GM12891 (cell line): ENCODE measurements at regions not wholly inside any gene's neighbourhood (a gene's known extent, or its start where the extent isn't known, plus 50 kb on each side); places are given as distances from the start of the nearest gene placed in this dataset.

ENCODE experiments used
- DNase-seq: peaks from one replicate; pipeline ENCODE4 v3.0.0; 2011; ENCODE audit warnings: low spot score; ENCODE audit not compliant: insufficient read length
- FAIRE-seq: peaks from 2 replicates; lab custom pipeline; 2011; peaks lifted over from hg19 to GRCh38; lab: Jason Lieb, UNC
- PAX5 ChIP-seq: IDR thresholded peaks from 2 replicates; pipeline ENCODE4 v1.6.1; 2011; ENCODE audit warnings: low read length, moderate library complexity, mild to moderate bottlenecking; ENCODE audit not compliant: insufficient read depth, severe bottlenecking
- POLR2A ChIP-seq: IDR thresholded peaks from 2 replicates; pipeline ENCODE4 v1.6.1; 2011; ENCODE audit warnings: low read depth, low read length, control low read depth
- POLR2AphosphoS5 ChIP-seq: IDR thresholded peaks from 2 replicates; pipeline ENCODE4 v1.6.1; 2011; ENCODE audit warnings: low read depth, low read length, control low read depth
- POU2F2 ChIP-seq: IDR thresholded peaks from 2 replicates; pipeline ENCODE4 v1.6.1; 2011; ENCODE audit warnings: low read depth, mild to moderate bottlenecking, control low read depth, low read length, moderate library complexity
- SPI1 ChIP-seq: IDR thresholded peaks from 2 replicates; pipeline ENCODE4 v1.6.1; 2011; ENCODE audit warnings: low read depth, low read length, control low read depth
- TAF1 ChIP-seq: IDR thresholded peaks from 2 replicates; pipeline ENCODE4 v1.6.1; 2011; ENCODE audit warnings: low read depth, low read length, control low read depth

DNA sequence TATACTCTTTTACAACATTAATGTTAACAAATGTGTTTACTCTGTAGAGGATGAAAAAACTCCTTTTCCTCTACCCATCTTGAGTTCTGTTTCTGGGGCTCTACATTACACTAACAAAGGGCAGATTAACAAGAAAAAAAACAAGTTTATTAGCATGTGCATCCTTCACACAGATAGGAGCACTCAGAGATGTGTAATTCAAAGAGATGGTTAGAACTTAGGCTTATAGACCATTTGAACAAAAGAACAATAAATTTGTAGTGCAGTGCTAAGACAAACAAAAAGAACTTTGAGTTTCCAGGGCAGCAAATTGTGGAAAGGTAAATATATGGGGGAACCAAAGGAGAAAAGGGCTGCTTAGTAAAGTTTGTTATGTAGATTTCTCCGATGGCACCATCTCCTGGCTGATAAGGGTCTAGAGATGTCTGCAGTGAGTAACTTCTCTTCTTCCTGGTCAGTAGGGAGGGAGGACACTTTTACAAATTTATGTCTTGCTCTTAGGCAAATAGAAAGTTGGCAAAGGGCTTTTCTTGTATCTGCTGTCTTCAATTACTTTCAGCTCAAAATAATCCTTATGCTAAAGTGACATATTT lies 1249.9 kb upstream of the TENM3 start:
- FAIRE-seq (no peak), DNase-seq (no peak)
- TF ChIP-seq POU2F2 (no peak), POLR2A (no peak), PAX5 (no peak), TAF1 (no peak), POLR2AphosphoS5 (no peak), SPI1 (no peak)

DNA sequence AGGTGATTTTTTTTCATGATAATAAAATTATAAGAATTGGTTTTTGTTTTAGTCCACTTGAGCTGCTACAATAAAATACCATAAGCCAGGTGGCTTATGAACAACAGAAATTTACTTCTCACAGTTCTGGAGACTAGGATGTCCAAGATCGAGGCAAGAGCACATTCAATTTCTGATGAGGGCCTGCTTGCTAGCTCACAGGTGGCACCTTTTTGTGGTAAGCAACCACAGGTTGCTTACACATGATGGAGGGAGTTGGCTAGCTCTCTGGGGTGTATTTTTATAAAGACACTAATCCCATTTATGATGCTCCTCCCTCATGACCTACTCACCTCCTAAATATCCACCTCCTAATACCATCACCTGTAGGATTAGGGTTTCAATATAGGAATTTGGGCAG lies 1248.5 kb upstream of the TENM3 start:
- FAIRE-seq (no peak), DNase-seq (no peak)
- TF ChIP-seq POU2F2 (no peak), POLR2AphosphoS5 (no peak), POLR2A (no peak), SPI1 (no peak), TAF1 (no peak), PAX5 (no peak)

DNA sequence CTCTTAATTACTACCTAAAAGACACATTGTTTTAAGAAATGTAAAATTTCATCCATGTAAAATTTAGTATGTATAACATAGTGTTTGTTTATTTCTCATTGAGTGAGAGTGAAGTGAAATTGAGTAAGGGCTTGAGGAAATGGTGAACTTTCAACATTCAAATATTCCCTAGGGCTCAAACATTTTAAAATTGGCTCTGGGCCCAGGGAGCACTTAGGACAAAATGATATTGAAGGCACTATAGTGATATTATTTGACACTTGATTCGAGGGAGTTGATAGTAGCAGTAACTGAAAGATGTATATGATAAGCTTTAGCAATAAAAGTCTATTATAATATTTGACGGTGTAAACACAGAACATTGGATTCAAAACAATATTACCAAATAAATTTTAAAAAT lies 1244.0 kb upstream of the TENM3 start:
- no peak for FAIRE-seq
- no peak for DNase-seq
- TF ChIP-seq POU2F2: no peak
- TF ChIP-seq SPI1: no peak
- TF ChIP-seq POLR2AphosphoS5: no peak
- no peak for TF ChIP-seq TAF1
- TF ChIP-seq PAX5: no peak
- TF ChIP-seq POLR2A: no peak

DNA sequence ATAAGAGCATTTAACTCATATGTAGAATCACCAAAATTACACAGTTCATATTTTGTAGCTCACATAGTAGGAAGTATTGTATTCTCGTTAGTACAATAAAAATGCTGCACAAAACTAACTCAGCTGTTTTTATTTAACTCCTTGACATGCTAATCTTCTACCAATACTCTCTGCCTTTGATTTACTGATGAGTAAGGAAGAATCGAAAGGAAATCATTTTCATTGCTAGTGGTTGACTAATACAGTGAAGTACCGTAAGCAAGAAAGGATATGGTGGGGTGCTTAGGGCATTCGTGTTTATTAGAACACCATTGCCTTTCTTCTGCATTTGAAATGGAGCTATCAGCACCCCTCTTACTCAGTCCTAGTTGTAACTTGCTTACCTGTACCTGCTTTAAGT lies 1239.1 kb upstream of the TENM3 start:
- DNase-seq: no peak
- TF ChIP-seq SPI1: no peak
- no peak for TF ChIP-seq POLR2AphosphoS5
- no peak for TF ChIP-seq TAF1
- TF ChIP-seq POLR2A: no peak
- TF ChIP-seq POU2F2: no peak
- no peak for TF ChIP-seq PAX5
- FAIRE-seq: no peak

DNA sequence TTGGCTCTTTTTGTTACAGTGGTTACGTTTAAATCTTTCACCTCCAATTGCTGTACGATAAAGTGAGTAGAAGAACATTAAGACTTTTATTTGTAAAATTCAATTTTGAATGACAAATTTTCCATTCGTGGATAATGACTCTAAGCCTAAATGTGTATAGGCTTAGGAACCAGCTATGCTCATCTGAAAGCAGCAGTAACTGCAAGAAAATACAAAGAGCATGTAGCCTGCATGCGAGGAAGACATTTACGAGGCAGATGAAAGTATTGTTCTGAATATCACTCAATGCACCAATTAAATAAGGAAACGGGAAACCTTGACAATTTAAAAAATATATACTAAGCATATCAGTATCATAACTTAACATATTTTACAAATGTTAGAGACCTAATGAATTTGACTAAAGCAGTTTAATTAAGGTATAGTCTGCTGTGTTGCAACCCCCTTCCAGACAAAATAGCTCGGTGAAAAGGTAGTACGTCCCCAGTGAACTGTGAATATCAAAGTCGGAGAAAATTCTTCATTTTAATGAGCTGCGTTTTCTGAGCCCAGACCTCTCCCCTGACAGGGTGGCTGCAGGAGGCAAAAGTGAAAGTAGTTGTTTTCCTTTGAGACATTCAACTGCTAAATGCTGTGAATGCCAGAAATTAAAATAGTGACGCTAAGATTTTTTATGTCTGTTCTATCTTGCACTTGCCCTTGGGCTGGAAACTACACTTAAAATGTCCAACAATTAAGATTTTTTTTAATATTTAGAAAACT lies 1236.5 kb upstream of the TENM3 start:
- FAIRE-seq: no peak

DNA sequence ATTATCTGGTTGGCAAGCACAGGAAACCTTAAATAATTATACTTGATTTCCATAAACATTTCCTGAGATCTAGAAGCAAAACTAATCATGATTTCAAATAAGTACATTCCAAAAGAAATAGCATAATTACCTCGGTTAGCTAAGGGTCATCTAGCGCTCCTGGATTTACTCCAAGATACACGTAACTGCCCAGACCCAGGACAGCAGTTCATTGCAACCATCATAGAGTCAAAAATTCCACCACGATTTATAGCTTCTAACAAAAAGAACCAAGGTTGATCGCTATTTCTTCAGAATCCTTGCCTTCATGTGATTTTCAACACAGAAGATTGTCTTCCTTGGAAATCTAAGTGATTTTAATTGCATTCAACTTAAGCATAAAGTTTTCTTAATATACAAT lies 1235.5 kb upstream of the TENM3 start:
- no peak for TF ChIP-seq PAX5
- no peak for TF ChIP-seq POLR2A
- TF ChIP-seq SPI1: no peak
- no peak for TF ChIP-seq TAF1
- TF ChIP-seq POU2F2: no peak
- TF ChIP-seq POLR2AphosphoS5: no peak
- DNase-seq (no peak), FAIRE-seq (no peak)

More for the DNA sequence above, 1236.5 kb upstream of the TENM3 start:
- TF ChIP-seq POLR2A (no peak), TAF1 (no peak), POLR2AphosphoS5 (no peak), POU2F2 (no peak), PAX5 (no peak), SPI1 (no peak)
- DNase-seq: no peak

DNA sequence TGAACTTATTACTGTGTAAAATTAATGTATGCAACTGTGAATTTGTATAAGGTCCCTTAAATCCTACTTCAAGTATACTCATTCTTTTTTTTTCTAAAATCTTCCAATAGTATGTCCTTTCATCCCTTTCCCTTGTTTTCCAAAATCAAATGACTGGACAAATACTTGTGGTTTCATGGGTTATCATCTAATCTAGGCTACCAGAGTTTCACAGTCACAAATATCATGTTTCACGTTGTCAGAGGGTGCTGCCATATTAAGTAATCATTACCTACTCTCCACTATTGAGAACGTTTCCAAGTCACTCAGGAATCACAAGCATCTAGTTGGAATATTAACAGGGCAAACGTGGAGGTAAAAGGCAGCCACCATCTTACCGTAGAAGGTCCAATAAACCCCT lies 1235.0 kb upstream of the TENM3 start:
- DNase-seq (no peak), FAIRE-seq (no peak)
- TF ChIP-seq POU2F2: no peak
- no peak for TF ChIP-seq POLR2A
- TF ChIP-seq SPI1: no peak

DNA sequence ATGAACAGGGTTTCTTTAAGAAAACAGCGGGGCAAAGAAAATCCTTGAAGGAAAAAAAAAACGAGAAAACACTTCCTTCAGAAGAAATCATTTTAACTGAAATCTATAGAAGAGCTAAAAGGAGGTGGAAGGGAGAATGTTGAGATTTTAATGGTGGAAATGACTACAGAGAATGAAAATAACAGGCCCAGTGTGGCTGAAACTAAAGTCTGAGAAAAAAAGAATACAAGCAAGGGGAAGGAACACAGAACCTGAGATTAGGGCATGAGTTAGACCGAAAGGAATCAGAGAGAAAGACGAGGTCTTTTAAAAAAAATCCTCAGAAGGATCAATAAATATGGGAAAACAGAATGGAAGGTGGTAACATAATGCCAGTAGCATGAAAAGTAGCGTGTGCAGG lies 1230.0 kb upstream of the TENM3 start:
- FAIRE-seq: no peak
- no peak for DNase-seq
- TF ChIP-seq SPI1 (no peak), POLR2A (no peak), TAF1 (no peak), PAX5 (no peak)

DNA sequence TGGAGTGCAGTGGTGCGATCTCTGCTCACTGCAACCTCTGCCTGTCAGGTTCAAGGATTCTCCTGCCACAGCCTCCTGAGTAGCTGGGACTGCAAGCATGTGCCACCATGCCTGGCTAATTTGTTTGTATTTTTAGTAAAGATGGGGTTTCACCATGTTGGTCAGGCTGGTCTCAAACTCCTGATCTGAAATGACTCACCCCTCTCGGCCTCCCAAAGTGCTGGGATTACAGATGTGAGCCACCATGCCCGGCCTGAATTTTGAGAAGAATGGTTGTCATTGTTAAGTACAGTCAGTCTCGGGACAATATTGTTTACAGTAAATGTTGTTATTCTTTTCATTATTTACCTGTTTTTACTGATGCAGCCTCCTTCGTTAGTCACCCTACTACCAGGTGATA lies 1226.2 kb upstream of the TENM3 start:
- FAIRE-seq: no peak
- TF ChIP-seq POU2F2: no peak
- TF ChIP-seq SPI1: no peak
- TF ChIP-seq PAX5: no peak
- no peak for TF ChIP-seq POLR2A
- TF ChIP-seq POLR2AphosphoS5: no peak
- TF ChIP-seq TAF1: no peak
- no peak for DNase-seq

DNA sequence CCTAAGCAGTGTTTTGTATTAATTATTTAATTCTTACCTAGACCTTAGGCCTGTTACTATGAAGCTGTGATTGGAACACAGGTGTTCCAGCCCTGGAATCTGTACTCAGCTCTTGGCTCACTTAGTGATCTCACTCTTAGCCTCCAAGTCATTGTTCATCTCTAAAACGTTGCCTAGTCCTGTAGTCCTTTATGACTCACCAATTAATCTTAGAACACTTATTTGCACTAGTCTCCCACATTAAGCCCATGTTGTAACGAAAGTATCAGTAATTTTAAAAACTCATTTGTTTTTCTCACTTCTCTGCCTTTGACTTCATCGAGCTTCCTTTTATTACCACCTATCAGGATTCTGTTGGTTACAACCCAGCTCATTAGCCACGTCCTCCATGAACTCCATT lies 1224.7 kb upstream of the TENM3 start:
- FAIRE-seq: no peak
- TF ChIP-seq TAF1 (no peak), SPI1 (0 out of 2 replicates have a peak, but pooled peaks have one; percentile 6)
- DNase-seq: no peak
